ENCODE measurements at regions not wholly inside any gene's neighbourhood (a gene's known extent, or its start where the extent isn't known, plus 50 kb on each side); places are given as distances from the start of the nearest gene placed in this dataset.

GRCh38 chr2:215831296-215831913 lies 181.9 kb downstream of the MREG start (continued):
- TF ChIP-seq TFAP4 (CRISPR knock-in tag; IDR thresholded peaks at IDR 0.05; ENCODE audit: borderline replicate concordance): no peak
- TF ChIP-seq ZNF592 (IDR thresholded peaks at IDR 0.05): peak; percentile 92
- TF ChIP-seq STAT6 (CRISPR knock-in tag; IDR thresholded peaks at IDR 0.05): no peak
- no peak for TF ChIP-seq RUNX1 (IDR thresholded peaks at IDR 0.05; ENCODE audit: low read depth)
- no peak for TF ChIP-seq MTA2 (IDR thresholded peaks at IDR 0.05; ENCODE audit: low read depth)
- 0 out of 4 replicates have a peak, but pooled peaks of 1 of the 2 experiments have one; percentile 43 for TF ChIP-seq TBL1XR1 (IDR thresholded peaks at IDR 0.05; ENCODE audit: low read length in 2 of 2)
- TF ChIP-seq PML (IDR thresholded peaks at IDR 0.05; ENCODE audit: low read length): no peak
- peak; percentile 54; the same call in 1 of the 2 replicates for TF ChIP-seq TEAD4 (IDR thresholded peaks at IDR 0.05; ENCODE audit: low read length)
- no peak for TF ChIP-seq TEAD4 (CRISPR knock-in tag; IDR thresholded peaks at IDR 0.05; ENCODE audit: borderline replicate concordance)
- TF ChIP-seq ZKSCAN3 (CRISPR knock-in tag; IDR thresholded peaks at IDR 0.05): no peak
- peak in 1 of 2 experiments; percentile 23; a peak in 2 of 4 replicates for TF ChIP-seq FOXK2 (conservative IDR thresholded peaks at IDR 0.05 in 1 of 2, IDR thresholded peaks at IDR 0.05 in 1 of 2; ENCODE audit: low read depth in 2 of 2)
- TF ChIP-seq PCBP2 (IDR thresholded peaks at IDR 0.05; ENCODE audit: low read depth, low read length, poor library complexity, severe bottlenecking): no peak
- no peak for TF ChIP-seq EHMT2 (IDR thresholded peaks at IDR 0.05)
- peak; percentile 63 for TF ChIP-seq BRD9 (IDR thresholded peaks at IDR 0.05; ENCODE audit: low read depth, partially characterized antibody)
- peak; percentile 14 to 49 for TF ChIP-seq AFF1 (IDR thresholded peaks at IDR 0.05; ENCODE audit: low read depth in 1 of 2, partially characterized antibody in 2 of 2)
